Gastrocnemius medialis (tissue), 4 donors: ENCODE measurements at regions not wholly inside any gene's neighbourhood (a gene's known extent, or its start where the extent isn't known, plus 50 kb on each side); places are given as distances from the start of the nearest gene placed in this dataset.

Experiments used
- CTCF ChIP-seq, 5 experiments: fragments of 450-650 bp in 3 of 5; fragments of 200-600 bp in 2 of 5; sonication (generic) in 2 of 5; IDR thresholded peaks in 4 of 5; conservative IDR thresholded peaks in 1 of 5; 1 replicate in 4 of 5; 2 replicates in 1 of 5; pipeline ENCODE4 v1.5.1; 2016 to 2019; ENCODE audit warnings: antibody characterized with exemption in 5 of 5, mild to moderate bottlenecking in 3 of 5, moderate library complexity in 3 of 5
- POLR2A ChIP-seq, 2 donors: fragments of 450-650 bp; IDR thresholded peaks; one replicate each; pipeline ENCODE4 v1.6.1; 2017; ENCODE audit warnings: antibody characterized with exemption in 2 of 2, mild to moderate bottlenecking in 2 of 2, moderate library complexity in 2 of 2

- no peak for TF ChIP-seq CTCF (IDR thresholded peaks at IDR 0.05 in 4 of 5, conservative IDR thresholded peaks at IDR 0.05 in 1 of 5)
- no peak for TF ChIP-seq POLR2A (IDR thresholded peaks at IDR 0.05)
Measured at GRCh38 chr1:232574077-232574476, 55.9 kb downstream of the SIPA1L2 start.
